NCI-H526 (cell line): ENCODE measurements at regions not wholly inside any gene's neighbourhood (a gene's known extent, or its start where the extent isn't known, plus 50 kb on each side); places are given as distances from the start of the nearest gene placed in this dataset.
A peak's percentile ranks its signal among the peaks of the same experiment; 100 is the strongest.

Source experiments
- DNase-seq, 2 experiments: peaks; one replicate each; lab custom pipeline; 2025; lab: John Stamatoyannopoulos, UW

GRCh38 chr1:4088676-4089075, 188.6 kb upstream of the C1orf174 start:
- no peak for DNase-seq

- no peak for DNase-seq
These were observed 189.5 kb upstream of the C1orf174 start for GRCh38 chr1:4089421-4090175.

- DNase-seq, result no peak
These were observed 190.5 kb upstream of the C1orf174 start for GRCh38 chr1:4090556-4090955.

- no peak for DNase-seq
These were observed 191.0 kb upstream of the C1orf174 start for GRCh38 chr1:4090976-4091660.

GRCh38 chr1:4091996-4092395, 191.9 kb upstream of the C1orf174 start:
- no peak for DNase-seq

- DNase-seq, result no peak
These were observed 193.9 kb upstream of the C1orf174 start for GRCh38 chr1:4093856-4094565.

- no peak for DNase-seq
These were observed 195.4 kb upstream of the C1orf174 start for GRCh38 chr1:4095433-4095971.

- DNase-seq, result no peak
These were observed 201.5 kb upstream of the C1orf174 start for GRCh38 chr1:4101459-4102161.

GRCh38 chr1:4105300-4105880, 205.3 kb upstream of the C1orf174 start:
- DNase-seq, result no peak

- DNase-seq, result no peak
These were observed 206.7 kb upstream of the C1orf174 start for GRCh38 chr1:4106731-4107130.

GRCh38 chr1:4107291-4107690, 207.2 kb upstream of the C1orf174 start:
- no peak for DNase-seq

GRCh38 chr1:4108331-4108730, 208.3 kb upstream of the C1orf174 start:
- no peak for DNase-seq

- no peak for DNase-seq
These were observed 208.9 kb upstream of the C1orf174 start for GRCh38 chr1:4108758-4109627.

- no peak for DNase-seq
These were observed 209.5 kb upstream of the C1orf174 start for GRCh38 chr1:4109628-4109940.

- peak in 1 of 2 experiments; percentile 14 for DNase-seq
These were observed 210.8 kb upstream of the C1orf174 start for GRCh38 chr1:4110888-4111287.

GRCh38 chr1:4113897-4114296, 213.8 kb upstream of the C1orf174 start:
- DNase-seq, result no peak

- DNase-seq, result no peak
These were observed 215.3 kb upstream of the C1orf174 start for GRCh38 chr1:4115191-4115900.

- DNase-seq, result no peak
These were observed 217.1 kb upstream of the C1orf174 start for GRCh38 chr1:4117196-4117595.

GRCh38 chr1:4118746-4119515, 218.9 kb upstream of the C1orf174 start:
- no peak for DNase-seq
